AG04450 (cell line): ENCODE measurements at regions not wholly inside any gene's neighbourhood (a gene's known extent, or its start where the extent isn't known, plus 50 kb on each side); places are given as distances from the start of the nearest gene placed in this dataset.

Experiments
- CTCF ChIA-PET: fragments of 300-600, 350-600 bp; formaldehyde crosslinking; extraction: SDS; loops from one replicate; lab custom pipeline; 2022; ENCODE audit warnings: antibody characterized with exemption, inconsistent platforms; lab: Charles Lee
- POLR2A ChIA-PET: fragments of 350-600 bp; formaldehyde crosslinking; extraction: SDS; loops from one replicate; lab custom pipeline; 2021; ENCODE audit warnings: antibody characterized with exemption, inconsistent platforms; lab: Yijun Ruan, JAX
- DNase-seq: peaks from one replicate; pipeline ENCODE4 v3.0.0-alpha.2; 2011; ENCODE audit warnings: low read depth, low spot score
- H3K27ac ChIP-seq: one replicate; pipeline ENCODE4 v1.5.1; 2012; ENCODE audit warnings: low read depth, low read length, control low read depth
- H3K27me3 ChIP-seq: one replicate; pipeline ENCODE4 v1.6.0; 2012; ENCODE audit warnings: low read length; ENCODE audit not compliant: control insufficient read depth, insufficient read depth
- H3K4me3 ChIP-seq: 2 replicates; pipeline ENCODE4 v1.5.1; 2011; ENCODE audit warnings: mild to moderate bottlenecking, low read depth, low read length, control low read depth
- H3K9me3 ChIP-seq: 2 replicates; pipeline ENCODE4 v1.5.1; 2012; ENCODE audit warnings: low read length; ENCODE audit not compliant: control insufficient read depth, insufficient read depth
- CTCF ChIP-seq: IDR thresholded peaks from 2 replicates; pipeline ENCODE4 v1.5.1; 2011; ENCODE audit warnings: low read depth, low read length, control low read depth, inconsistent platforms

DNA sequence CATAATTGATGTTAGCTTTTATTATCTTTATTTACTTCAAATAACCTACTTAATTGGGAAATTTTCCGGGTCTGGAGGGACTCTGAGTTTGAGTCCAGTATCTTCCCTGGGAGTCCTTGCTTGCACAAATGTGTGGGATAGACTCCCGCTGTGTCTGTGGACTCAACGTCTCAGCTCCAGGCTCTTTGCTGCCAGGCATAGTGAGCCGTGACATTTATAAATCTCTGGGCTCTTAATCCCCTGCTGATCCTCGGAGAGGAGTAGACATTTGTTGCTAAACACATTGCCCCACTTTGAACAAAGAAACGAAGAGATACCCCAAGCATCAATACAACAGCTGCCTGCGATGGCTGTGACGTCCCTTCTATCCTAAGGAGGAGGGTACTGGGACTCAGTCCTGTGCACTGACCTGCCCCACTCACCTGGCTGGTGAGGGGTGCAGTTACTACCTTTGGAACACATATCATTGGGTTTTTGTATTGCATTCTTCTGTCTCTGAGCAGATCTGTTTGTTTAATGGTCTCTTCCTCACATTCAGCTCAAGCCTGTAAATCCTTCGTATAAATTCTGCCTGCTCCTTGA lies 316.9 kb downstream of the HAPSTR1 start:
- DNase-seq, result no peak
- no peak overlapping the region for H3K27ac ChIP-seq
- H3K4me3 ChIP-seq, result no peak overlapping the region
- ChIA-PET CTCF (no interaction called here), POLR2A (no interaction called here)
- peaks cover 13% of the 10 kb centered on the region; the same call in 1 of the 2 replicates for H3K9me3 ChIP-seq
- no peaks in the 10 kb centered on the region for H3K27me3 ChIP-seq
- no peak for TF ChIP-seq CTCF

DNA sequence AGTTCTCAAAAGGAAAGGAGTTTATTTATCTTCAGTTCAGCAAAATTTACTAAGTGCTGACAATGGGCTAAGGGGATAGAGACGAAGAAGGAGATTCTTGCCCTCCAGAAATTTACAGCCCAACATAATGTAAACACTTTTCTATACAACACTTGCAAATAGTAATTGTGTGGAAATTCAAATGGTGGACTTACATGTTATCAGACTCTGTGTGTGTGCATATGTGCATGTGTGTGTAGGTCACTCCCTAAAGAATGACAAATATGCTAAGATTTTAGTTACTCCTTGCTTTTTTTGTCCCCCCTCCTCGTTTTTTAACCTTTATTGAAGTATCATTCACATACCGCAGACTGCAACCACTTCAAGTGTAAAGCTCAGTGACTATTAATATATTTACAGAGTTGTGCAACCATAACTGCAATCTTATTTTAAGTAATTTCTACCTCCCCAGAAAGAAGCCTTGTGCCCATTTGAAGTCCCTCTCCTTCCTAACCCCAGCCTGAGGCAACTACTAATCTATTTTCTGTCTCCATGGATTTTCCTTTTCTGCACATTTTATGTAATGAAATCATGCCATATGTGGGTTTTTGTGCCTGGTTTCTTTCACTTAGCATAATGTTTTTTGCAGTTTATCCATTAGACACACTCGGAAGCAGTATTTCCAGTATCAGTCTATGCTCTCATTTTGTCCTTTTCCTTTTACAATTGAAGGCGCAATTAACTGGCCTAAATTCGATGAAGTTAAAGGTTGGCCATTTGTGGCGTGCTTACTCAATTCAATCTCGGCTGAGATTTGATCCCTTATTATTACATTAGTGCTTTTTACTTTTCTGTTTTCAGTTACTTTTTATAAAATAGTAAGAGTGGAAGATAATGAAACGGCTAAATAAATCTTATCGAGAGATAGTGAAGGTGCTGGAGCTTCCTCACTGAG lies 318.4 kb downstream of the HAPSTR1 start:
- H3K9me3 ChIP-seq, result peaks cover 11% of the 10 kb centered on the region; the same call in 1 of the 2 replicates
- H3K27me3 ChIP-seq, result no peaks in the 10 kb centered on the region
- CTCF ChIA-PET, result no interaction called here
- no peak overlapping the region for H3K4me3 ChIP-seq
- no peak for TF ChIP-seq CTCF
- no peak for DNase-seq
- H3K27ac ChIP-seq, result no peak overlapping the region
- POLR2A ChIA-PET, result no interaction called here

DNA sequence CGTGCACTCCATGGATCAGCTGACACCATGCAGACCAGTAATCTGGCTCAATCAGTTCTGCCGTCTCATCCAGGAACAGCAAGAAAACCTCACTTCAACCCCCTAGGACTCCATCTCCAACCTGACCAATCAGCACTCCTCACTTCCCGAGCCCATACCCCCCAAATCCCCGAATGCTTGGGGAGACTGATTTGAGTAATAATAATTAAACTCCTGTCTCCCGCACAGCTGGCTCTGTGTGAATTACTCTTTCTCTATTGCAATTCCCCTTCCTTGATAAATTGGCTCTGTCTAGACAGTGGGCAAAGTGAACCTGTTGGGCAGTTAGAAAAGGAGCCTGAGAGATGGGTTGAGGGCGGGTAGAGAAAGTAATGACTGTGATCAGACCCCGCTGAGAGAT lies 320.0 kb downstream of the HAPSTR1 start:
- DNase-seq, result no peak
- Histone ChIP-seq H3K4me3 (no peak overlapping the region), H3K27ac (no peak overlapping the region), H3K9me3 (peaks cover 14% of the 10 kb centered on the region; the same call in 1 of the 2 replicates), H3K27me3 (no peaks in the 10 kb centered on the region)
- POLR2A ChIA-PET, result no interaction called here
- TF ChIP-seq CTCF, result no peak
- CTCF ChIA-PET, result no interaction called here

DNA sequence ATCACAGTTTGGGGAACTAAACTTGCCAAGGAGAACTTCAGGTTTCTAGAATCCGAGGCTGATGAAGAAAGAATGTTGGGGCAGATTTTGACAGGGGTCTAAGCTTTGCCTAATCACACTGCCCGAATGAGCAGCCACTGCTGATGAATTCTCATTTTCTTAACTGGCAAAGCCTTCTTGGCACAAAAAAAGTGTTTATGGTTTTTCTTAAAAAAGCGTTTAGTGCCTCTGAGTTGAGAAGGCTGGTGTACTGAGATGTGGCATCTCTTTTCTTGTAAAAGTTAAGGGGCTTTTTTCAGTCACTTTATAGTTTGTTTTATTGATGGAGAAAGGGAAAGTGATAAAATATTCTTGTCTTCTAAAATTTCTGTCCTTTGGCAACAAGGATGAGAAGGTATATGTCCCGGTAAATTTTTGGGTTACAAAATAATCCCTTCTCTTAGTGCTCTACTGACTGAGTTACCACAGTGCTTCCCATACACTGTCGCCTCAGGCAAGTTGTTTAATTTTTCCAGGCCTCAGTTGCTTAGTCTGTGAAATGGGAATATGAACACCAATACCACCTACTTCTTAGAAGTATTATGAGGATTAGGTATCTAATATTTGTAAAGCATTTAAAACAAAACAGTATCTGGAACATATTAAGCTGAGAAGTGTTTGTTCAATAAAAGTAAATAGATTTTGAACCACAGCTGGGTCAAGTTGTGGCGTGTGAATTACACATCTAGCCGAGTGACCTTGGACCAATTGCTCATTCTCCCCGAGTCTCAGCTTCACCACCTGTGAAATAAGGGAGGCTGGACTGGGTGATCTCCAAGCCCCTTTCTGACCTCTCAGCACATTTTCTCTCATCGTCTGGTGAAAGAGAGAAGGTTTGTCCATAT lies 320.8 kb downstream of the HAPSTR1 start:
- DNase-seq, result no peak
- CTCF ChIA-PET, result no interaction called here
- Histone ChIP-seq H3K4me3 (no peak overlapping the region), H3K9me3 (peaks cover 20% of the 10 kb centered on the region; the same call in 1 of the 2 replicates), H3K27ac (no peak overlapping the region), H3K27me3 (no peaks in the 10 kb centered on the region)
- POLR2A ChIA-PET, result no interaction called here
- TF ChIP-seq CTCF, result no peak
